PFSK-1 (cell line): ENCODE measurements at regions not wholly inside any gene's neighbourhood (a gene's known extent, or its start where the extent isn't known, plus 50 kb on each side); places are given as distances from the start of the nearest gene placed in this dataset.

ENCODE experiments used
- POLR2AphosphoS5 ChIP-seq: IDR thresholded peaks from 2 replicates; pipeline ENCODE4 v1.6.1; 2012; ENCODE audit warnings: low read depth, mild to moderate bottlenecking, control low read depth, low read length, moderate library complexity
- SIN3A ChIP-seq: IDR thresholded peaks from 2 replicates; pipeline ENCODE4 v1.6.1; 2012; ENCODE audit warnings: mild to moderate bottlenecking, low read length, moderate library complexity, borderline replicate concordance; ENCODE audit not compliant: insufficient read depth
- TF ChIP-seq, protein P1 (sequence below), 2 experiments: IDR thresholded peaks; 2 replicates each; pipeline versions ENCODE4 v1.6.1 to v1.8.0; 2011 to 2012; ENCODE audit warnings: low read depth in 2 of 2, low read length in 2 of 2, control low read depth in 1 of 2, inconsistent platforms in 1 of 2, mild to moderate bottlenecking in 1 of 2, moderate library complexity in 1 of 2; ENCODE audit not compliant: insufficient read depth in 1 of 2

DNA sequence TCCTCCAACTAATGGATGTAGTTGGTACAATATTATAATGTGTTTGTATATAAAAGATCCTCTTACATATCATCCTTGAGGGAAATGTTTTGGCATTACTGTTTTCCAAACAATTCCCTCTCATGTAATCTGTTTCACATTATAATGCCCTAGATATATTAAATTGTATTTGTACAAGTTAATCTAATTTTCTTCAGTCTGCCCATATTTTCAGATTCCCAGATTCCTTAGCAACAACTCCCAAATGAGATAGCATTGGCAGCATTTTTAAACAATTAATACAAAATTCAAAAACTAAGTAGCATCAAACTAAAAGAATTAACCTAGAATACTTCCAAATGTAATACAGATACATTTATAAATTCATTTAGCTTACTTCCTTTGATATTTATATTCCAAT lies 860.2 kb downstream of the C12orf50 start:
- TF ChIP-seq POLR2AphosphoS5: no peak
- no peak for TF ChIP-seq SIN3A
- TF ChIP-seq, protein P1, sequence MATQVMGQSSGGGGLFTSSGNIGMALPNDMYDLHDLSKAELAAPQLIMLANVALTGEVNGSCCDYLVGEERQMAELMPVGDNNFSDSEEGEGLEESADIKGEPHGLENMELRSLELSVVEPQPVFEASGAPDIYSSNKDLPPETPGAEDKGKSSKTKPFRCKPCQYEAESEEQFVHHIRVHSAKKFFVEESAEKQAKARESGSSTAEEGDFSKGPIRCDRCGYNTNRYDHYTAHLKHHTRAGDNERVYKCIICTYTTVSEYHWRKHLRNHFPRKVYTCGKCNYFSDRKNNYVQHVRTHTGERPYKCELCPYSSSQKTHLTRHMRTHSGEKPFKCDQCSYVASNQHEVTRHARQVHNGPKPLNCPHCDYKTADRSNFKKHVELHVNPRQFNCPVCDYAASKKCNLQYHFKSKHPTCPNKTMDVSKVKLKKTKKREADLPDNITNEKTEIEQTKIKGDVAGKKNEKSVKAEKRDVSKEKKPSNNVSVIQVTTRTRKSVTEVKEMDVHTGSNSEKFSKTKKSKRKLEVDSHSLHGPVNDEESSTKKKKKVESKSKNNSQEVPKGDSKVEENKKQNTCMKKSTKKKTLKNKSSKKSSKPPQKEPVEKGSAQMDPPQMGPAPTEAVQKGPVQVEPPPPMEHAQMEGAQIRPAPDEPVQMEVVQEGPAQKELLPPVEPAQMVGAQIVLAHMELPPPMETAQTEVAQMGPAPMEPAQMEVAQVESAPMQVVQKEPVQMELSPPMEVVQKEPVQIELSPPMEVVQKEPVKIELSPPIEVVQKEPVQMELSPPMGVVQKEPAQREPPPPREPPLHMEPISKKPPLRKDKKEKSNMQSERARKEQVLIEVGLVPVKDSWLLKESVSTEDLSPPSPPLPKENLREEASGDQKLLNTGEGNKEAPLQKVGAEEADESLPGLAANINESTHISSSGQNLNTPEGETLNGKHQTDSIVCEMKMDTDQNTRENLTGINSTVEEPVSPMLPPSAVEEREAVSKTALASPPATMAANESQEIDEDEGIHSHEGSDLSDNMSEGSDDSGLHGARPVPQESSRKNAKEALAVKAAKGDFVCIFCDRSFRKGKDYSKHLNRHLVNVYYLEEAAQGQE (IDR thresholded peaks at IDR 0.05; ENCODE audit: insufficient read depth in 1 of 2, low read depth in 2 of 2, low read length in 2 of 2): no peak
